GM18951 (cell line): ENCODE measurements at regions not wholly inside any gene's neighbourhood (a gene's known extent, or its start where the extent isn't known, plus 50 kb on each side); places are given as distances from the start of the nearest gene placed in this dataset.

Source experiments
- POLR2A ChIP-seq: IDR thresholded peaks from 4 replicates; pipeline ENCODE4 v1.6.1; 2011; ENCODE audit warnings: mild to moderate bottlenecking; ENCODE audit not compliant: insufficient read length, insufficient read depth; ENCODE audit errors: extremely low read depth
- in situ Hi-C: fragments of 300-500 bp; cut with MboI; formaldehyde crosslinking; loops from one replicate; pipeline ENCODE4 v1.12.0; 2022; ENCODE audit warnings: low sequenced_read_pairs, mixed read lengths, inconsistent platforms; ENCODE audit not compliant: unreplicated experiment

DNA sequence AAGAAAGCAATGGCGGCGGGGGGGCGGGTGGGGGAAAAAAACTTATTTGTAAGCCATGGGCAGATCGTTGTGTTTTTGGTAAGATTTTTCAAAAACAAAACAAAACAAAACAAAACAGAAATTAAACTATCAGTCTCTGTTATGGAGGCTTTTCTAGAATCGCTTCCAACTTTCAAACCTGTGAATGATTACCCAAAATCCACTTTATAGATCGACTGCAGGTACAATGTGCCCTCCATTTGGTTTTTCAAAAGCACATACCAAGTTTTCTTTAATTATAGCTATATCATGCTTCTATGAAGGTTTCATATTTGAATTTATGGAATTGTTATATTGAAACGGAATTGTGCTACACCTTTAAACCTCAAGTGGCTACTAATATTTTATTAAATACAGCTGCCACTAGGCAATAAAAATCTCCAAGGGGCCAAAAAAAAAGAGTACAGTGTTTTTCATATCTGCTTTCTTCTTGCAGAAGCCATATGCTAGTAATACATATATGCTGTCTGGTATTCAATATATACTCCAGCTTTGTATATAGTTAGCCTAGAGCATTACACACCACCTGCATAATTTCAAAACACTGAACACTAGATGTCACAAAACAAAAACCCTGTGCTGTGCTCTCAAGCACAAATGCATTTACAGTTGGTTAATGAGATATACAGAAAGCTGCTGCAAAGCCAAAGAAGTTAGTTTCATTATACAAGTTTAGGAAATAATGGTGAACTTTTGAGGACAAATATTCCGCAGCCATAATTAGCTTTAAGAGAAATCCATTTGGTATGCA, 683.8 kb upstream of the NR2F2 start:
- in situ Hi-C loops: no loop called here
- TF ChIP-seq POLR2A: no peak

DNA sequence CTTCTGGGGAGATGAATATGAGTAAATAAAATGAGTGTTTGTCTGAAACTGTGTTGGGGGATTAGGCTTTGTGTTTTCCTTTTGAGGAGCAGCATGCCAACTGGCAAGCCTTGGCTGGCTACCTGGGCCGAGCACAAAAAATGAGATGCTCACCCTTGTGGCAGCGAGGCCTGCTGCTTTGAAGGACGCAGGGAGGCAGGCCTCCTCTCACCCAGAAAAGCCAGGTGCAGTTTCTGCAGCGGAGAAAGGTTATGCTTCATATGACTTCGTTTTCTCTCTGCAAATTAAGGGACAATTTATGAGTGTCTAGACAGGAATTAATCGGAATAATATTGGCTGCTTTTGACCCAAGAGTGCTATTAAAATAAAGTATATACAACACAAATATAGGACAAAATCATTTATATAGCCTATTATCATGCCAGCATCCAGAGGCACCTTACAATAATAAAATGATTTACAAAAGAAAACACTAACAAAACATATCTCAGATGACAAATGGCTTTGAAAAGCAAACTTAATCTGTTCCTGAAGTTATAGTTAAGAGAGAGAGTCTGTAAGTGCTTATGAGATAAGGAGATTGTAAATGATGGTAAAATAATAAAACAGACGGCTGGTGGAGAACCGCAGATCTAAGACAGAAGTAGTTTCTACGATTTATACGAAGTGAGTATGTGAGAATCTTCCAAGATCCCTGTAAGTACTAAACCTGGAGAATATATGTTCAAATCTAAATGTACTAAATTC, 682.8 kb upstream of the NR2F2 start:
- TF ChIP-seq POLR2A: no peak
- in situ Hi-C loops: no loop called here

DNA sequence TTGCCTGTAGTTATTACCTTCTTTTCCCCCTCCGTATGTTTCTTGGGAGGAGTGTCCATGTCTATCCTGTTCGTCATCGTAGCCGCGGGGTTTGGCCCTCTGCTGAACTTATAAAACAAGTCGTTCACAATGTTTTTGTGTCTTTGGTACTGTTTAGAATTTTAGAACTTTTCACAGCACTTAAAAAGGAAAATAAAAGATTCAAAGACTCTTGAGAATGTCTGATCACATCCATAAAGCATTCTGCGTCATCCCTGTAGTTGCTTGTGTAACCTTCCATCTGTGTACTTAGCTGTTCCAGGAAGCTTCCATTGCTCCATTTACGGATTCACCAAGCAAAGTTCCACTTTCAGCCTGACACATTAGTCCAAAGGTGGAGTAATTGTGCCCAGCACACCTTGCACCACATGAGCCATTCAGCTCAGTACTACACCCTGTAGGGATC, 677.1 kb upstream of the NR2F2 start:
- in situ Hi-C loops: no loop called here
- TF ChIP-seq POLR2A: no peak

GRCh38 chr15:95655089-95655607, 675.4 kb upstream of the NR2F2 start:
- no peak for TF ChIP-seq POLR2A
- in situ Hi-C loops: no loop called here

- TF ChIP-seq POLR2A: no peak
- in situ Hi-C loops: no loop called here
These were observed 673.9 kb upstream of the NR2F2 start for GRCh38 chr15:95656595-95656994.

- TF ChIP-seq POLR2A: no peak
- in situ Hi-C loops: no loop called here
These were observed 671.7 kb upstream of the NR2F2 start for GRCh38 chr15:95658799-95659198.

DNA sequence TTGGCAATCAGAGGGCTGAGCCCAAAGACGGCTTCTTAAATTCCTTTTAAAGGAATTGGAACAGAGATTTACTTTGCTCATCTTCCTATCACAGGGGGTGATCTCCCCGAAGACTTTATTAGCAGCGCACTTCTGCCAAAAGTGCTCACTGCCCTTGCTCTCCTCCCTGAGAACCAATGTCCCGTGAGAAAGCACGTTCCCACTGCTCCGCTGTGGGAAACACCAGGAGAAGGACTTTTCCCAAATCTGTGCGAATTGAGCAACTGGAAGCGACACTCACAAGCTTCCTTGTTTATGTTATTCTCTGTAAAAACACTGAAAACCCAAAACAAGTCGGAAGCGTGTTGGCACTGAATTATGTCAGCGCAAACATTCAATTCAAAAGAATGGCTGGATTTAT, 670.8 kb upstream of the NR2F2 start:
- in situ Hi-C loops: no loop called here
- no peak for TF ChIP-seq POLR2A

- in situ Hi-C loops: no loop called here
- no peak for TF ChIP-seq POLR2A
These were observed 667.9 kb upstream of the NR2F2 start for GRCh38 chr15:95662638-95663037.

- in situ Hi-C loops: no loop called here
- no peak for TF ChIP-seq POLR2A
These were observed 667.1 kb upstream of the NR2F2 start for GRCh38 chr15:95663156-95664100.

DNA sequence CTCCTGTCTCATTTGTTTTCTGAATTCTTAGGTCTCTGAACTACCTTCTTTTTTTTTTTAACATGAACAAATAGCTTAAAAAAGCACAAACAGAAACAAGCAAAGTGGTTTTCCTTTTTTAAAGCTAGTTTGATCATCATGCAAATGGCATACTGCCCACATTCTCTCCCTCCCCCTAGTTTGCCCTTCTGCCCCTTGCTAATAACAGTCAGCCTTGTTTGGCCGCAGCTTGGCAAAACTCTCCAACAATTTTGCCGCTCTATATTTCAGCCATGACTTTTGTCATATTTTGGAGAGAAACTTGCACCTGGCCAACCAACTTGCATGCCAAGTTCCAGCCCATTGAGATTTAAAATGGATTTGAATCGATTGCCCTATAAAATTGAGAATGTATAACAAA, 666.0 kb upstream of the NR2F2 start:
- TF ChIP-seq POLR2A: no peak
- in situ Hi-C loops: no loop called here

GRCh38 chr15:95669146-95669922, 661.2 kb upstream of the NR2F2 start:
- in situ Hi-C loops: no loop called here
- no peak for TF ChIP-seq POLR2A

GRCh38 chr15:95674031-95674430, 656.5 kb upstream of the NR2F2 start:
- no peak for TF ChIP-seq POLR2A
- in situ Hi-C loops: no loop called here

DNA sequence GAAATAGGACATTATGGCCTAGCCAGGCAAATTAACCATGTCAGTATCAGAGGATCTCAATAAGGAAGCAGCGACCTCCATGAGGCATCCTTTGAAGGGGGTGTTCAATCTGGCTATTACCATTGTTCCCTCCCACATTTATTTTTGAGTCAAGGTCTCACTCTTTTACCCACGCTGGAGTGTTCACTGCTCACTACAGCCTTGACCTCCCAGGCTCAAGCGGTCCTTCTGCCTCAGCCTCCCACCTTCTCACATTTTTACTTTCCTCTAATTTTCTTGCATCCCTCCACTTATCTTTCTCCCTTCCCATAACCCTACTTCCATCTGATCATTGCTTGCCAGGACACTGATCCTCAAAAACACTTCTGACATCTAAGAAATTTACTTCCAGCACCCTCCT, 654.0 kb upstream of the NR2F2 start:
- TF ChIP-seq POLR2A: no peak
- in situ Hi-C loops: no loop called here
